Right ventricle myocardium superior (tissue), 1 donor: ENCODE measurements at regions not wholly inside any gene's neighbourhood (a gene's known extent, or its start where the extent isn't known, plus 50 kb on each side); places are given as distances from the start of the nearest gene placed in this dataset.
A peak's percentile ranks its signal among the peaks of the same experiment; 100 is the strongest.

Experiments
- ATAC-seq: fragments of 200-7000 bp; cut with Tn5 transposase; one replicate; pipeline ENCODE4 v1.9.1; 2020; ENCODE audit warnings: mild to moderate bottlenecking; ENCODE audit not compliant: poor library complexity
- DNase-seq: peaks from one replicate; pipeline ENCODE4 v3.0.0-alpha.2; 2020
- intact Hi-C: fragments of 100-400 bp; cut with DNase I; formaldehyde crosslinking; loops from one replicate; pipeline ENCODE4 v1.11.2; 2022
- donor health status: DM: no; HTN: yes; CAD: no; lungs with severe emphysema.

DNA sequence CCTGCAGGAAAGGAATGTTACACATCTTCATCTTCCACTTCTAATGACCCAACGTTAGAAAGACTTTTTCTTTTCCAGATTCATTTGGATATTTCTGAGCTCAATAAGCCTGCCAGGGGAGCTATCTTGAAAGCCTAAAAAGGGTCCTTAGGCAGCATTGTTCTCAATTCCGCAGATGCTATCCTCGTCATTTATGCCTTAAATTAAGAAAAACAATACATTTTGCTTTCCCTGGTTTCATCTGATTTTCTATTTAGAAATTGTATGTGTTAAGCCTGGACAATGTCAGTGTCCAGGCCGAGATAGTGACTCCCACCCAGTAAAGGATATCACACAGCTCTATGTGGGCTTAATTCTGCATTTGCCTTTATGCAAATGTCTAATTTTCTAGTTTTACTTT, 721.3 kb downstream of the DIAPH3 start:
- intact Hi-C loops = no loop called here
- no peak for ATAC-seq

DNA sequence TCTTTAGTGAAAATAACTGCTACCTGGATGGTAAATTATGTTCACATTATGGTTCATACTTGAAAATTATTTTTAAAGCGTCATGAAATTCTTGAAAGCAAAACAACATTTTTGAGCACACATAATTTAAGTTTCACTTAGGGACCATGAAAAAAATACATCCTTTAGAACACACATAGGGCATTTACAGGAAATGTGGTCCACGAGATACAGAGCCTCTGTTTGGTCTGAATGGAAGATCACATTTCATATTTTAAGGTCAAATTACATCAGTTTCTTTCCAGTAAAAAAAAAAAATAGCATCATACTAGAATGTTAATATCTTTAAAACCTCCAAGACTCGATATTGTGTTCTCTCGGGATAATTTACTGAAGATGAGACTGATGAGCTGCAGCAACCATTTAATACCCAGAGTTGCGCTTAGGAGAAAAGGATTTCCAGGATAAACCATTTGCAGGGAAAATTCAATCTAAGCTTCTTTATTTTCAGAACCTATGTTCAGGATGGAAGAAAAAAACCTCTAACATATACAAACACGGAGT, 720.7 kb downstream of the DIAPH3 start:
- ATAC-seq = no peak
- intact Hi-C loops = no loop called here
- no peak for DNase-seq

More for the DNA sequence above, 721.3 kb downstream of the DIAPH3 start:
- DNase-seq = no peak

DNA sequence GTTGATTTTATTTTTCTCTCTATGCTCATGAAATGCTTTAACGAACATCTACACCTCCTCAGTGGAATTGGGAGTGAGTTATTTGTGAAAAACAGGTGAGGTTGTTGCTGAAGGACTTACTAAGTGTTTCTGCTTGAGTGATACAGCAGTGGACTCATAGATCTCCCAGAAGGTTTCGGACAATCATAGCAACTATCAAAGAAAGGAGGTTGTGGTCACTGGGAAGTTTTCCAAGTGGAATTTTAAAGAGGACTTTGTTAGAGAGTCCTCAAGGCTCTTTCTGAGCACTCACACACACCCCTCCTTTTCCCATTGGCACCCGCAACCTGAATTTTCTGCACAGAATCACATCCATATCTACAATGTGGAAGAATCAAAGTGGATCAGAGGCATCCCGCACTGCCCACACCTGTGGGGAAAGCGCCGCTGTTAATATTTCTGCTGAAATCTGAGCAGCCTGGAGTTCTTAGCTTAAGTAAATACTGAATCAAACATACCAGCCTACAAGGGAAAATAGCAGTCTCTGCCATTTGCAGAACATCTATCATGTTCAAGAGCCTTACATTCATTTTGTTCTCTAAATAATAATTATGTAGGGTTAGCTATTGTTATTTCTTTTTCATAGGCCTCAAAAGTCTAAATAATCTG, 719.4 kb downstream of the DIAPH3 start:
- DNase-seq (no peak), ATAC-seq (no peak)
- intact Hi-C loops = no loop called here

DNA sequence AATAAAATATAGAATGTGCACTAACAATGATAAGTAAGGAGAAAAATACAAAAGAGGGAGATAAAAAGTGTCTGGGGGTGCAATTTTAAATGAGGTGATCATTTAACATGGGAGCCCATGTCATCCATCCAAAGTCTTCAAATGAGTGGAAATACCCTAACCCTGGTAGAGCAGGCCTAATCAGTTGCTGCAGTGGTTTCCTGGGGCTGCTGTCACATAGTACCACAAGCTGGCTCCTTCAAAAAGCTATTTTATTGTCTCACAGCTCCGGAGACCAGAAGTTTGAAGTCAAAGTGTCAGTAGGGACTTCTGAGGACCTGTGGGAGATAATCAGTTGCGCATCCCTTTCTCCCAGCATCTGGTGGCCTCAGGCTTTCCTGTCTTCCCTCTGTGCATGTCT, 717.9 kb downstream of the DIAPH3 start:
- DNase-seq = no peak
- no peak for ATAC-seq
- intact Hi-C loops = no loop called here

DNA sequence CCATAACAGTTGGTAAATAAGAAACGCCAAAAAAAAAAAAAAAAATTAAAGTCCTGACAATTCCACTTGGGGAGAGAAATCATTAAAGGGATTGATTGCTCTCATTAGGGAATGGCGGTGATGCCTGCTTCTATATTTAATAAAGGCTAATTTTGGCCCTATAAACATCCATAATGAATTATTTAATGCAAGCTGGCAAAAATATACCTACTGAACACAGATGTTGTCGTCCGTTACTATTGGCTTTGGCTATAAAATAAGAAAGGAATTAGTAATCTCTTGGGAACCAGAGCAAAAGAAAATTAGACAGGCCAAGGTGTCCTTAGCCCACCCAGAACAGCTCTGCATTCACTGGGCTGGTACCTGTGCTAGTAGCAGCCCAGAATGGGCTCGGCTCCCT, 717.3 kb downstream of the DIAPH3 start:
- ATAC-seq = no peak
- intact Hi-C loops = no loop called here

DNA sequence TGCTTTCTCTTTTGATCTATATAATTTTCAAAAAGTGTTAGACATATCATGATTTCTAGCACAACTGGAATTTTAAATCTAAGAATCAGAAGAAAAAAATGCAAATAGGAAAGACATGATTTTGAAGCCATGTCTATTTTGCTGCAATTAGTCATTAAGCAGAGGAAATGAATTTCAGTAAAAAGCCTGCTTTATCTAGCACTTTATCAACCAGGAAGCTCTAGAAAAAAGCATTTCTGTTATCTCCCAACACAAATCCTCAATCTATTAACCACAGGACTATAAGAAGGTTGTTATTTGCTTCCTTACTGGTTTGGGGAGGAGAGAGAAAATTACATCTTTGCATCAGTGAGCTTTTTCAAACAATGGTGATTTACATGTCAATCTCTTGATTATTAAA, 716.7 kb downstream of the DIAPH3 start:
- ATAC-seq (no peak), DNase-seq (no peak)
- intact Hi-C loops = no loop called here

More for the DNA sequence above, 717.3 kb downstream of the DIAPH3 start:
- no peak for DNase-seq

DNA sequence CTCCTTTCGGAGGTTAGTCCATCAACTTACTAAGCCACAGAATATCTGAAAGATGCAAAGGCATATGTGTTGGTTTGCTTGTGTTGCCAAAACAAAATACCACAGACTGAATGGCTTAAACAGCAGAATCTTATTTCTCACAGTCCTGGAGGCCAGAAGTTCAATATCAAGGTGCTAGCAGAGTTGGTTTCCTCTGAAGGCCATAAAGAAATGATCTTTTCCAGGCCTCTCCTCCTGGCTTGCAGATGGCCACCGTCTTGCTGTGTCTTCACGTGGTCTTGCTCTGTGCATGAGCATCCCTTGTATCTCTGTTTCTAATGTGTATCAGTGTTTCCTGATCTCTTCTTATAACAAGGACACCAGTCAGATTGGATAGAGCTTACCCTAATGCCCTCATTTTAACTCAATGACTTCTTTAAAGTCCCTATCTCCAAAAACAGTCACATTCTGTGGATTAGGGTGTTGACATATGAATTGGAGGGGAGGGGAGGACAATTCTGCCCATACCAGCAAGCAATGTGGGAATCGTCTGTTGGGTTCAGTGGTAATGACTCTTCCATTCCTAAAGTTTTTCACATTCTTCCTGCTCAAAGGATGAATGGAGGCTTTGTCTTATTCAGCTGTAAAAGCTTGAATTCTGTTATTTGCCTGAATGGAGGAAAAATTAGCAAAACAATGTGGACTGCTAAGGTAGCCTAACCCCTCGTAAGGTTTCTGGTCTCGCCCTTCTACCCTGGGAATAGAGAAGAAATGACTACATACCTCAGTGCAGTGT, 715.7 kb downstream of the DIAPH3 start:
- no peak for ATAC-seq
- DNase-seq = no peak
- intact Hi-C loops = no loop called here

DNA sequence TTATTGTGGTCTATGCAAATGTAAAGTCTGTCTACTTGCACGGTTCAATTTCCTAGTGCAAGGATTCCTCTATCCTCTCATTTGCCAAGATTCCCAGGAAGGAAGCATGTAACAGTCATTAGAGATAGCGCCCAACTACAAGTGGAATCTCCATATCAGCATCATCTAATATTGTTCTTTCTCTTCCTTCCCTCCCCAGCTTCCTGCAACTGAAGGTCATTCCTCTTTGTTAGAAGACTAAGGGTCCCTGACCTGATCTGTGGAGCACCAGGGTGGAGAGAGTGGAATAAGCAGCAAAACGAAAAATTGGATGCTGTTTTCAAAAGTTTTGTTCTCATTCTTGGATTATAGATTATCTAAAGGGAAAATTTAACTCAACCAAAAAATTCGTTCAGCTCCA, 714.0 kb downstream of the DIAPH3 start:
- no peak for ATAC-seq
- DNase-seq = no peak
- intact Hi-C loops = no loop called here

DNA sequence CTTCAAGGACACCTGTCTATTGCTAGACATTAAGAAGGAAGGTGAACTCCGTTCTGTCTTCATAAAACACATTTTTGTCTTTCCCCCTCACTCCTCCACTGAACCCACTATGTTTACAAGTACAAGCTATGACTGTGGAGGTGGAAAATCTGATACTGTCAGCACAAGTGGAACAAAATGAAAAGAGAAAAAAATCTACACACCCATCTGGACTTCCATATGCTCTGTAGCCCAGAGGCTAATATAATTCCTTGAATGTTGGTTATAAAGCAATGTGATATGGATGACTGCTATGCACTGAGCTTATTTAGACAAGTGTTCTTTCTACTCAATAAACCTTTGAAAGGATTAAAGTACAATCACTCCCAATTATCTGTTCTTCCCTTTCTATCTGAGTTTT, 713.5 kb downstream of the DIAPH3 start:
- no peak for DNase-seq
- no peak for ATAC-seq
- intact Hi-C loops = no loop called here

DNA sequence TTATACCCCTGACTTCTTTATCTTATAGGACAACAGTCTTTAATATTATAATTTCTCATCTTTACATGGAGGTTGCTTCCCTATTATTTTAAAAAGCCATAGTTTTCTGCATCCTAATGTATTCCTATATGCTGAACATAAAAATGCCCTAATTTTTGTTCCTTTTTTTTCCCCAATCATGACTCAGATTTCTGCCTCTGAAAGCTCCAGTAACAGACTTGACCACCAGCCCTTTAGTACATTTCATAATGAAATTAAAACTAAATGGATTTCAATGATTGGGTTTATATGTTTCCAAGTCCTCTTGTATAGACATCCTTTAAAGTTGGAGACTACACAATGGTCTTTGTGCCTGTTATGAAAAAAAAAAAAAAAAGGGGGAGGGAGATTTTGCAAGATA, 712.5 kb downstream of the DIAPH3 start:
- ATAC-seq (no peak), DNase-seq (no peak)
- intact Hi-C loops = no loop called here

DNA sequence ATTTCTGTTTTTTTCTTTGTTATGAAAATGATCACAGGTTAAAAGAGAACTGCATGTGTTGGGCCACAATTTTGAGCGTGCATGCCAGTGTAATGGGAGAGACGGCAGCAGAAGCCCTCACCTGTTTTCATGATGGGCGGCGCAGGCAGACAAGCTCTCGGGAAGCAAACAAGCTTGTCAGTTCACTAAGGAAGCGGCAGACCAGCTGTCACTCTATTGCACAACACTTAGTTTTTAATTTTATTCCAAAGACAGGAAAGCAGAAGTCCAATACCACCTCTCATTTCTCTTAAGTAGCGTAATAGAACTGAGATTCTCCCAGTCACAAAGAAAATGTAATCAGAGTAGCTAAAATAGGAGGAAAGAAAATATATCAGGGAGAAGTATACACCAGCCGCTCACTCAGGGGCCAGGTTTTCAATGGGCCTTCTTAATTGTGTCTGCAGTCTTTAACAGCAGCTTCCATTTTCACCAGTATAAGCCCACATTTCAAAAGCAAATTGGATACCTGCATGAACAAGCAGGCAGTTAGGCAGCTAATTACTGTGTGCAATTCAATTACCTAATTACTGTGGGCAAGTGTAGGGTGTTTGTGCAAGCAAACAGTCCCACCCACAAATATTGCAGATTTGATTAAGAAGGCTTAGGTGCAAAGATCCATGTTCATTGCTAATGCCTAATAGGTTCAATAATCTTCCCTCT, 711.4 kb downstream of the DIAPH3 start:
- intact Hi-C loops = no loop called here
- DNase-seq (no peak), ATAC-seq (peak; percentile 60)

DNA sequence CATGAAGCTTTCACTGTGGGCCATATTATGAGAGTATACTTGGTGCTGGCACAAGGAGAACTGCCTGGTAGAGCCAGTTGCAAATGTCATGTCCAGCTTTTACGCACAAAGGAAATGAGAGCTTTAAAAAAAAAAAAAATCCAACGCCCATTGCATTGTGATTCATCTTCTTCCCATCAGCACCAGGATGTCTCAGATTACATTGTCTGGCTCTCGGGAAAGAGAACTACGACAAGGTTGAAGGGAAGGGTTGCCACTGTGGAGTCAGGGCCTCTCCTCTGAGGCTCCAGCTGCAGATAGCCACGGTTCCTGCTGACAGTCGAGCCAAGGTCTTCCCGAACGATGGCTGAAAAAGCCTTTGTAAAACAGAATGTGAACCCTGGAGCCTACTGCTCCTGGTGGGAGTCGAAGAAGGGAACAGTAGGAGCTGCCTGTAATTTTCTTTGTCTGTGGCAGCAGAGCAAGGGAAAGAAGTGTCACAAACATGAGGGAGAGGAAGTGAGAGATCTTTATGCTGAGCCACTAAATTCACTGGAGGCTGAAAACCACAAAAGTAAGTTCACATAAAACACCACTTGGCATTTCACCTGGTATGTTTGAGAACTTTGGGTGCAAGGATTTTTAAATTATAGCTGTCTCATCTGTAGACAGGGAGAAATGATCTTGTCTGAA, 704.7 kb downstream of the DIAPH3 start:
- ATAC-seq (peak; percentile 55), DNase-seq (peak; percentile 39)
- intact Hi-C loops = no loop called here

DNA sequence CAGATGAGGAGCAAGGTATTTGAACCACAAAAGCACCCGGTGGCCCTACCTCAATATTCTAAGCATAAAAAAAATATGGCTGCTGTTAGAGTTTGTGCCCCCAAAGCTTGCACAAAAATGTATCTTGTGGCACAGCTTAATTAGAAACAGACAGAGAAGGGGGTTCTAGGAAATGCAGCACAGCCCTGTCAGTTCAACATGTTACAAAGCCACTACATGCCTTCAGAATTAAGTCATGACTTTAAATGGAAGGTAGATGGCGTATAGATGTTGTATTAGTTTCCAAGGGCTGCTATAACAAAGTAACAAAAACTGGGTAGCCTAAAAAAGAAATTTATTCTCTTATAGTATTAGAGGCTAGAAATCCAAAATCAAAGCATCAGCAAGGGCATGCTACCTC, 703.8 kb downstream of the DIAPH3 start:
- intact Hi-C loops = no loop called here
- no peak for DNase-seq
- no peak for ATAC-seq

DNA sequence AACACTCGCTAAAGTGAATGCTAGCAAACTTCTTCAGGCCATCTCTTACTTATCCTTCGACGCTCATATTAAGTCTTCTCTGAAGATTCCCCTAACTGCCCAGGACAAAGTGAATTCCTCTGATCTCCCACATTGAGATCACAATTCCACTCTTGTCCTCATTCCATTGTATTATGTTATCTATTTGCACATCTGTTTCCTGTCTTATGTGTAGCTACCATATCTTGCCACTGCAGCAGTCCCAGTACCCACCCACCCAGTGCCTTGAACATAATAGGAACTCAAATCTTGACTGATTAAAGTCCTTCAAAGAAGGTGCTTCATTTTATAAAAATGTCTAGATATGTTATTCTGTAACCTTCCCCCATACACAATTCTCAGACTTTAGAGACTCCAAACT, 702.3 kb downstream of the DIAPH3 start:
- no peak for DNase-seq
- intact Hi-C loops = no loop called here

DNA sequence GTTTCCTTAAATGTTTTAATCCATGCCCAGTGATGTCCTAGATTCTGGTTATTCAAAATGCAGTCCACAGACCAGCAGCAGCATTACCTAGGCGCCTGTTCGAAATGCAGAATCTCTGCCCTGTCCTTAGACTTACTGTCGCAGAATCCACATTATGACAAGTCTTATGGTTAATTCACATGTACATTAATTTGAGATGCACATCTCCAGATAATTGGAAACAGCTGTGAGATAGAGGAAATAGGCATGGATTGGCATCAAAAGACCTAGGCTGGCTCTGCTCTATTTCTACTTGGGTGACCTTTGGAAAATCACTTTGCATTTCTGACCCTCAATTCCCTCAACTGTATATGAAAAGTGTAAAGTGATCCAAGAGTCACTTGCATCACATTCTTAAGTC, 700.7 kb downstream of the DIAPH3 start:
- intact Hi-C loops = no loop called here
- ATAC-seq = no peak
- DNase-seq = no peak

More for the DNA sequence above, 702.3 kb downstream of the DIAPH3 start:
- ATAC-seq = no peak

DNA sequence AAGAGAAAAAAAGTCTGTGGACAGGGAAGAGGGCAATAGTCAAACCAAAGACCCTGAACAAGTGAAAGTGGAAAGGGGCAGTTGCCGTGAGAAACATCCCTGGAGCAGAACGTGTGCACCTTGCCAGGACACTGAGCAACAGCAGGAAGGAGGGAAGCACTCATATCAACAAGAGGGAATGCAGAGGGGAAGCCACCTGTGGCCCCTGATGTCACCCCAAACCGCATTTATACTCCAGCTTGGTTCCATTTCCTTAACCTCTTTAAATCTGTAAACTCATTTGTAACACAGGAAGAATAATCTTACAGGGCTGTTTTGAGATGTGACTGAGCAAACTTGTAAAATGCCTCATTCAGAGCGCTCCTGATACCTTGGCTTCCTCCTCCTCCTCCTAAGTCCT, 698.8 kb downstream of the DIAPH3 start:
- DNase-seq = no peak
- intact Hi-C loops = no loop called here
- ATAC-seq = no peak

DNA sequence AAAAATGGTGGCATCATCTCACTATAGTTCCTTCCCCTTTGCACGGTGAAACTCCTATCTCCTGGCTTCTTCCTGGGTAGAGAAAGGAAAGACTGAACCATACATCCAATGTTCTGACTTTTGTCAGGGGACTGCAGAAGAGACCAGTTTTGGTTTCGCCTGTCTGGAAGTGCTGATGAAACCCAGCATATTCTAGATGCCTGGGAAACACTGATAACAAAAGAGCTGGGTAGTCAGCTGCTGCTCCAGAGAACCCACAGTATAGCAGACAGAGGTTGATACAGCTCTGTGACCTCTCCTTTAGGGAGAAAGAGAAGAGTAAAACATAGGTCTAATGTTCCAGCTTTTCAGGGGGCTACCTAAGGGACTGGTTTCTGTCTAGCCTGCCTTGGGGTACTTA, 695.3 kb downstream of the DIAPH3 start:
- intact Hi-C loops = no loop called here
- ATAC-seq = no peak

DNA sequence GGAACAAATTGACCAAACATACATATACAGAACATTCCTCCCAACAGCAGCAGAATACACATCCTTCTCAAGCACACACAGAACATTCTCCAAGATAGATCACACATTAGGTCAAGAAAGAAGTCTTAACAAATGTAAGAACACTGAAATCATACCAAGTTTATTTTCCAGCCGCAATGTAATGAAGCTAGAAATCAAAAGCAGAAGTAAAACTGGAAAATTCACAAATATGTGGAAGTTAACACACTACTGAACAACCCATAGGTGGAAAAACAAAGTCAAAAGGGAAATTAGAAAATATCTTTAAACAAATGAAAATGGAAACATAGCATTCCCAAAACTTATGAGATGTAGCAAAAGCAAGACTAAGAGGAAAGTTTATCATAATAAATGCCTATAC, 692.6 kb downstream of the DIAPH3 start:
- intact Hi-C loops = no loop called here

More for the DNA sequence above, 695.3 kb downstream of the DIAPH3 start:
- DNase-seq = no peak

DNA sequence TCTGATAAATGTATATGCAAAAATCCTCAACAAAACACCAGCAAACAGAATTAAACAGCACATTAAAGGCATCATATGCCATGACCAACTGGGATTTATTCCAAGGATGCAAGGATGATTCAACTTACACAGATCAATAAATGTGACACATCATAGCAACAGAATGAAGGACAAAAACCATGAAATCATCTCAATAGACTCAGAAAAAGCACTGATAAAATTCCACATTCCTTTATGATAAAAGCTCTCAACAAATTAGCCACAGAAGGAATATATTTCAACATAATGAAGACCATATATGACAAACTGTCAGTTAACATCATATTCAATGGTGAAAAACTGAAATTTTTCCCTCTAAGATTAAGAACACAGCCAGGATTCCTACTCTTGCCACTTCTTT, 691.6 kb downstream of the DIAPH3 start:
- DNase-seq = no peak
- ATAC-seq = no peak
- intact Hi-C loops = no loop called here

More for the DNA sequence above, 692.6 kb downstream of the DIAPH3 start:
- DNase-seq (no peak), ATAC-seq (no peak)
